ENCODE measurements at regions not wholly inside any gene's neighbourhood (a gene's known extent, or its start where the extent isn't known, plus 50 kb on each side); places are given as distances from the start of the nearest gene placed in this dataset.
"Not testable (repeated sequence)": the region's sequence is repeated elsewhere in the genome, so short reads cannot be mapped to it uniquely, and the experiment has no call there.

- intact Hi-C loops (cut with micrococcal nuclease): no loop called here
- no peak for ATAC-seq
- no peak for DNase-seq
Measured at GRCh38 chrX:113033966-113034680, 193.5 kb upstream of the AMOT start.

- DNase-seq (no peak), ATAC-seq (no peak)
- intact Hi-C loops (cut with micrococcal nuclease): no loop called here
Measured at GRCh38 chrX:113019958-113020357, 179.3 kb upstream of the AMOT start.

GRCh38 chrX:113009837-113010236 is 169.2 kb upstream of the AMOT start:
- intact Hi-C loops (cut with micrococcal nuclease): no loop called here
- no peak for ATAC-seq
- no peak for DNase-seq

GRCh38 chrX:113009029-113009428 is 168.4 kb upstream of the AMOT start:
- ATAC-seq: no peak
- no peak for DNase-seq
- intact Hi-C loops (cut with micrococcal nuclease): no loop called here

GRCh38 chrX:113001836-113002235 is 161.2 kb upstream of the AMOT start:
- intact Hi-C loops (cut with micrococcal nuclease): no loop called here
- ATAC-seq (no peak), DNase-seq (no peak)

- ATAC-seq (no peak), DNase-seq (no peak)
- intact Hi-C loops (cut with micrococcal nuclease): no loop called here
Measured at GRCh38 chrX:112997991-112998390, 157.4 kb upstream of the AMOT start.

- no peak for DNase-seq
- ATAC-seq: no peak
- intact Hi-C loops (cut with micrococcal nuclease): no loop called here
Measured at GRCh38 chrX:112991801-112992200, 151.2 kb upstream of the AMOT start.

- intact Hi-C loops (cut with micrococcal nuclease): no loop called here
- no peak for DNase-seq
- no peak for ATAC-seq
Measured at GRCh38 chrX:112979879-112980278, 139.2 kb upstream of the AMOT start.

- intact Hi-C loops (cut with micrococcal nuclease): no loop called here
- DNase-seq (no peak), ATAC-seq (no peak)
Measured at GRCh38 chrX:112968351-112969133, 127.9 kb upstream of the AMOT start.

- intact Hi-C loops (cut with micrococcal nuclease): no loop called here
- DNase-seq (no peak), ATAC-seq (no peak)
Measured at GRCh38 chrX:112967903-112968302, 127.3 kb upstream of the AMOT start.

- intact Hi-C loops (cut with micrococcal nuclease): no loop called here
- ATAC-seq (no peak), DNase-seq (no peak)
Measured at GRCh38 chrX:112967341-112967740, 126.7 kb upstream of the AMOT start.

- ATAC-seq (no peak), DNase-seq (no peak)
- intact Hi-C loops (cut with micrococcal nuclease): no loop called here
Measured at GRCh38 chrX:112961981-112962380, 121.3 kb upstream of the AMOT start.

- intact Hi-C loops (cut with micrococcal nuclease): no loop called here
- ATAC-seq (no peak), DNase-seq (no peak)
Measured at GRCh38 chrX:112947981-112948615, 107.5 kb upstream of the AMOT start.

GRCh38 chrX:112946227-112946626 is 105.6 kb upstream of the AMOT start:
- intact Hi-C loops (cut with micrococcal nuclease): no loop called here

GRCh38 chrX:112945826-112946225 is 105.2 kb upstream of the AMOT start:
- intact Hi-C loops (cut with micrococcal nuclease): no loop called here
- no peak for DNase-seq
- ATAC-seq: no peak

More at GRCh38 chrX:112946227-112946626, 105.6 kb upstream of the AMOT start:
- no peak for DNase-seq
- ATAC-seq: no peak

GRCh38 chrX:112941209-112941837 is 100.7 kb upstream of the AMOT start:
- ATAC-seq (no peak), DNase-seq (no peak)
- intact Hi-C loops (cut with micrococcal nuclease): no loop called here

GRCh38 chrX:112935029-112935428 is 94.4 kb upstream of the AMOT start:
- ATAC-seq (no peak), DNase-seq (no peak)
- intact Hi-C loops (cut with micrococcal nuclease): no loop called here

- no peak for DNase-seq
- intact Hi-C loops (cut with micrococcal nuclease): no loop called here
- ATAC-seq: no peak
Measured at GRCh38 chrX:112931900-112932299, 91.3 kb upstream of the AMOT start.

GRCh38 chrX:112931478-112931877 is 90.8 kb upstream of the AMOT start:
- ATAC-seq (no peak), DNase-seq (no peak)
- intact Hi-C loops (cut with micrococcal nuclease): no loop called here

- DNase-seq; intact Hi-C loops (cut with micrococcal nuclease); ATAC-seq: not testable (repeated sequence)
Measured at GRCh38 chrX:112923381-112923780, 82.8 kb upstream of the AMOT start.

Measured in left ventricle myocardium superior (tissue), 1 donor.